HPDE6-E6E7 (cell line): ENCODE measurements at regions not wholly inside any gene's neighbourhood (a gene's known extent, or its start where the extent isn't known, plus 50 kb on each side); places are given as distances from the start of the nearest gene placed in this dataset.
"Not testable (repeated sequence)": the region's sequence is repeated elsewhere in the genome, so short reads cannot be mapped to it uniquely, and the experiment has no call there.

Source experiments
- DNase-seq: peaks from one replicate; pipeline ENCODE4 v3.0.0; 2011; ENCODE audit warnings: missing footprints; ENCODE audit errors: extremely low spot score

- DNase-seq = no peak
Measured at GRCh38 chr4:188435381-188435780, 296.1 kb downstream of the TRIML1 start.

- no peak for DNase-seq
Measured at GRCh38 chr4:188437535-188437934, 298.3 kb downstream of the TRIML1 start.

- not testable (repeated sequence) for DNase-seq
Measured at GRCh38 chr4:188438391-188438824, 299.2 kb downstream of the TRIML1 start.

GRCh38 chr4:188439641-188440311 lies 300.5 kb downstream of the TRIML1 start:
- DNase-seq = peak; percentile 23

GRCh38 chr4:188444500-188444899 lies 305.3 kb downstream of the TRIML1 start:
- no peak for DNase-seq

- DNase-seq = not testable (repeated sequence)
Measured at GRCh38 chr4:188448996-188449395, 309.8 kb downstream of the TRIML1 start.

GRCh38 chr4:188450571-188450970 lies 311.3 kb downstream of the TRIML1 start:
- DNase-seq = no peak

- no peak for DNase-seq
Measured at GRCh38 chr4:188452097-188452496, 312.9 kb downstream of the TRIML1 start.

- DNase-seq = no peak
Measured at GRCh38 chr4:188454575-188454974, 315.3 kb downstream of the TRIML1 start.

GRCh38 chr4:188455062-188455752 lies 316.0 kb downstream of the TRIML1 start:
- DNase-seq = no peak

- no peak for DNase-seq
Measured at GRCh38 chr4:188459381-188459780, 320.1 kb downstream of the TRIML1 start.

- DNase-seq = no peak
Measured at GRCh38 chr4:188463909-188464308, 324.7 kb downstream of the TRIML1 start.

- no peak for DNase-seq
Measured at GRCh38 chr4:188466001-188466400, 326.8 kb downstream of the TRIML1 start.

- DNase-seq = no peak
Measured at GRCh38 chr4:188484256-188484655, 345.0 kb downstream of the TRIML1 start.

GRCh38 chr4:188485906-188486305 lies 346.7 kb downstream of the TRIML1 start:
- no peak for DNase-seq

GRCh38 chr4:188492886-188493285 lies 353.6 kb downstream of the TRIML1 start:
- no peak for DNase-seq

GRCh38 chr4:188495169-188495568 lies 355.9 kb downstream of the TRIML1 start:
- no peak for DNase-seq

- no peak for DNase-seq
Measured at GRCh38 chr4:188511431-188511830, 372.2 kb downstream of the TRIML1 start.

GRCh38 chr4:188532751-188533150 lies 393.5 kb downstream of the TRIML1 start:
- DNase-seq = no peak

- no peak for DNase-seq
Measured at GRCh38 chr4:188534297-188534696, 395.1 kb downstream of the TRIML1 start.

- no peak for DNase-seq
Measured at GRCh38 chr4:188534917-188535316, 395.7 kb downstream of the TRIML1 start.

GRCh38 chr4:188536826-188537225 lies 397.6 kb downstream of the TRIML1 start:
- no peak for DNase-seq

GRCh38 chr4:188550296-188550695 lies 411.1 kb downstream of the TRIML1 start:
- no peak for DNase-seq
